ENCODE measurements at regions not wholly inside any gene's neighbourhood (a gene's known extent, or its start where the extent isn't known, plus 50 kb on each side); places are given as distances from the start of the nearest gene placed in this dataset.
"Not testable (repeated sequence)": the region's sequence is repeated elsewhere in the genome, so short reads cannot be mapped to it uniquely, and the experiment has no call there.

DNA sequence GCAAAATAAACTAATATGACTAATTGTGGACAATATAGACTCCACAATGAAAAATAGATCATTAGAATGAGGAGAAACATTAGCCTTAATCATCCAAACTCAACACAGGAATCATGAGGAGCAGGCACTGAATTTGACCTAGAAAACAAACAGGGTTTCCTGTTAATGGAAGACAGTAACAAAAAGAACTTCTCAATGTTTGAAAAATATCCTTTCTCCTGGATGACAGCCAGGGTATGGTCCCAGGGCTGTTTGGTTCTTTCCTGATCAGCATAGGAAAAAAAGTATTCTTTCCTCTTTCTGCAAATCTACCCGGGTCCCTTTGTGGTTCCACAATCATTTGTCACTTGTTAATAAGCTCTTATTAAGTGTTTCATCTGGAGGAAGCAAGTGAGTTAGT lies 145.3 kb upstream of the SVIL start:
- TF ChIP-seq, protein P1, sequence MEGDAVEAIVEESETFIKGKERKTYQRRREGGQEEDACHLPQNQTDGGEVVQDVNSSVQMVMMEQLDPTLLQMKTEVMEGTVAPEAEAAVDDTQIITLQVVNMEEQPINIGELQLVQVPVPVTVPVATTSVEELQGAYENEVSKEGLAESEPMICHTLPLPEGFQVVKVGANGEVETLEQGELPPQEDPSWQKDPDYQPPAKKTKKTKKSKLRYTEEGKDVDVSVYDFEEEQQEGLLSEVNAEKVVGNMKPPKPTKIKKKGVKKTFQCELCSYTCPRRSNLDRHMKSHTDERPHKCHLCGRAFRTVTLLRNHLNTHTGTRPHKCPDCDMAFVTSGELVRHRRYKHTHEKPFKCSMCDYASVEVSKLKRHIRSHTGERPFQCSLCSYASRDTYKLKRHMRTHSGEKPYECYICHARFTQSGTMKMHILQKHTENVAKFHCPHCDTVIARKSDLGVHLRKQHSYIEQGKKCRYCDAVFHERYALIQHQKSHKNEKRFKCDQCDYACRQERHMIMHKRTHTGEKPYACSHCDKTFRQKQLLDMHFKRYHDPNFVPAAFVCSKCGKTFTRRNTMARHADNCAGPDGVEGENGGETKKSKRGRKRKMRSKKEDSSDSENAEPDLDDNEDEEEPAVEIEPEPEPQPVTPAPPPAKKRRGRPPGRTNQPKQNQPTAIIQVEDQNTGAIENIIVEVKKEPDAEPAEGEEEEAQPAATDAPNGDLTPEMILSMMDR (IDR thresholded peaks at IDR 0.05; ENCODE audit: extremely low read depth, missing control alignments) = no peak
- no peak for DNase-seq (ENCODE audit: low spot score)

DNA sequence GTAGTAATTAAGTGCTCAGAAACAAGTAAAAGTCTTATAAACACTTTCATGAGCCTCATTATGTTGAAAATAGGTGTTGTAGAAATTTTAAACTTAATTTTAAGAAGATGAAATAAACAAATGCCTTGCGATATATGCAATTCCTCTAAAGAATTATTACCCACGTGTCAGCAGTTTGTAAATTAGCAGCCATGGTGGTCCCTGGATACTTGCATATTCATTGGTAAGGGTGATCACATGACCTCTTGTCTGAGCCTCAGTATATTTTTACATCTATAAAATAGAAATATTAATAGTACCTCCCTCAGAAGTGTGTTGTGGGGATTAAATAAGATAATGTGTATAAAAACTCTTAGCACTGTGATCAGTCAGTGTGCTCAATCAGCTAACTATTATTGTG lies 141.5 kb upstream of the SVIL start:
- TF ChIP-seq, protein P1 (IDR thresholded peaks at IDR 0.05; ENCODE audit: extremely low read depth, missing control alignments) = no peak
- no peak for DNase-seq (ENCODE audit: low spot score)

DNA sequence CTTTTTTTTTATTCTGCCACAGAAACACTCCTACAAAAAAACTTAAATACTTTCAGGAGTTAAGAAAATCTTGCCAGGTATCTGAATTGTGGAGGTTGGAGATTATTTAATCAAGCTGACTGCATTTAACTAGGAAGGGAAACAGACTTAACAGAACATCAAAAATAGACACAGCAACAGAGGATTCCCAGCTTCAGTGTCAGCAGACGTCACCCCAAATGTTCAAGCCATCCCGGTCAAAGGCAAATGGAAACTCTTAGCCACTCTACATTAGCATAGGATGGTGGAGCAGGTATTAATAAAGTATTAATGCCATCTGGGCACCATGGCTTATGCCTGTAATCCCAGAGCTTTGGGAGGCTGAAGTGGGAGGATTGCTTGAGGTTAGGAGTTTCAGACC lies 139.7 kb upstream of the SVIL start:
- DNase-seq (ENCODE audit: low spot score) = no peak
- TF ChIP-seq, protein P1 (IDR thresholded peaks at IDR 0.05; ENCODE audit: extremely low read depth, missing control alignments) = no peak

DNA sequence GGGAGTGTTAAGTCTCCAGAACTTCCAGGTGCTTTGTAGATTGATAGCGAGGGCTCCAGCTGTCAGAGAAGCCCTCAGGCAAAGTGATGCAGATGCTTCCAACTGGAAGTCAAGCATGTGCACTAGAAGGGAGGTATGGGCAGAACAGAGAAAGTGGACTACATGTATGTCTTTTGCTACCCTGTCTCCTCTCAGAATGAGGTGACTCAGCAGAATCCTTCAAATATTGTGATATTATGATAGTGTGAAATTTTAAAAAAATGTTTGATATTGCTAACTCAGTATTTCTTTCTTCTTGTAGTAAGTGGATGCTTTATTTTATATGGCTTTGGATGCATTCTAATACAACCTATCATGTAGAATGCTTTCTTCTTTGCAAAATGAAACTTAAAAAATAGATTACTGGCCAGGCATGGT lies 138.9 kb upstream of the SVIL start:
- no peak for DNase-seq (ENCODE audit: low spot score)
- TF ChIP-seq, protein P1 (IDR thresholded peaks at IDR 0.05; ENCODE audit: extremely low read depth, missing control alignments) = no peak

DNA sequence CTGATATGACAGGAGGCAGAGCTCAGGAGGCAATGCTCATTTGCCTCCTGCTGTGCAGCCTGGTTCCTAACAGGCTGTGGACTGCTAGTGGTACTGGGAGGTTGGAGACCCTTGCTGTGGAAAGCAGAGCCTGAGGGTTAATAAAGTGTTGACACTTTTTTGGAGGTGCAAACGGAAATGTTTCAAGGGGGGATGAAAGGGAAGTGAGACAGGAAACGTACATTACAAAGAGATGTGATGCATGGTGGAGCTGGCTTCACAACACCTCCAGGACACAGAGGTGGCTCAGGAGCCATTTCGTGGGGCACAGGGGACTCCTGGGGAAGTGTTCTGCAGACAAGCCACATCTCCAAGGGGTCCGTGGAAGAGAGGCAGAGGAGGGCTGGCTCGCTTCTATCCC lies 137.6 kb upstream of the SVIL start:
- TF ChIP-seq, protein P1 (IDR thresholded peaks at IDR 0.05; ENCODE audit: extremely low read depth, missing control alignments) = no peak
- DNase-seq (ENCODE audit: low spot score) = no peak

DNA sequence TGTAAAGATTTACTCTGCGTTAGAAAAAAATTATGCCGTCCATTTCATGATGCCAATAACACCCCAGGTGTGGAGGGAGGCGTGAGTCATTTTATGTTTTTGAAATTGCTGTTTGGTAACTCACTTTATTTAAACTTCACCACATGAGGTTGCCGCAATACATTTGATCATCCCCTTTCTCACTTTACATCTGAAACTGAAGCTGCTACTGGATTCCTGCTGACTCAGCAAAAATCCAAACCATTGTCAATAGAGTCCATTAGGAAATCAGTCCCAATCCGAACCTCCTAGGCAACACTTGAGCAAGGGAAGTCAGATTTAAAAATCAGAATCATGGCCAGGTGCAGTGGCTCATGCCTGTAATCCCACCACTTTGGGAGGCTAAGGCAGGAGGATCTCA lies 136.6 kb upstream of the SVIL start:
- TF ChIP-seq, protein P1 (IDR thresholded peaks at IDR 0.05; ENCODE audit: extremely low read depth, missing control alignments) = no peak

DNA sequence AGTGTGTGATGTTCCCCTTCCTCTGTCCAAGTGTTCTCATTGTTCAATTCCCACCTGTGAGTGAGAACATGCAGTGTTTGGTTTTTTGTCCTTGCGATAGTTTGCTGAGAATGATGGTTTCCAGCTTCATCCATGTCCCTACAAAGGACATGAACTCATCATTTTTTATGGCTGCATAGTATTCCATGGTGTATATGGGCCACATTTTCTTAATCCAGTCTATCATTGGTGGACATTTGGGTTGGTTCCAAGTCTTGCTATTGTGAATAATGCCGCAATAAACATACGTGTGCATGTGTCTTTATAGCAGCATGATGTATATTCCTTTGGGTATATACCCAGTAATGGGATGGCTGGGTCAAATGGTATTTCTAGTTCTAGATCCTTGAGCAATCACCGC lies 134.5 kb upstream of the SVIL start:
- DNase-seq (ENCODE audit: low spot score) = not testable (repeated sequence)

More for the DNA sequence above, 136.6 kb upstream of the SVIL start:
- DNase-seq (ENCODE audit: low spot score) = no peak

DNA sequence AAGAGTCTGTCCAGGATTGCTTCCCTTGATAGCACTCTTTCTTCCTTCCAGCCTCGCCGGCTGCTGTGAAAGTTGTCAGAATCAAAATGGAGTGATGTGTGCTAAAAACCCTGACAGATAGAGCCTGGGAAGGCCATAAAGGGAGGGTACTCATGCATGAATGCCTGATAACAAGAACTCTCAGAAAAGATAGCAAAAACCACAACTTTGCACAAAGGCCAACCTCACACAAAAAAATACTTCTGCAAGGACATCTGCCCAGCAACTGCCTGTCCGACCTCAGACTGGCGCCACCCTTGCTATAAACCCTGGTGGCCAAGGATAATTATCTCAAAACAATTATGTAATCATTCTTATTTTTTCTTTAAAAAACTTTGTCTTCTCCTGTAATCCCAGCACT lies 133.2 kb upstream of the SVIL start:
- no peak for DNase-seq (ENCODE audit: low spot score)
- TF ChIP-seq, protein P1 (IDR thresholded peaks at IDR 0.05; ENCODE audit: extremely low read depth, missing control alignments) = no peak

All from GM20000 (cell line).